Fibroblast of mammary gland (primary cell): ENCODE measurements at regions not wholly inside any gene's neighbourhood (a gene's known extent, or its start where the extent isn't known, plus 50 kb on each side); places are given as distances from the start of the nearest gene placed in this dataset.

Experiments
- DNase-seq: peaks from one replicate; pipeline ENCODE4 v3.0.0-alpha.2; 2010; ENCODE audit warnings: low read depth
- H3K4me3 ChIP-seq: 2 replicates; pipeline ENCODE4 v1.5.1; 2011; ENCODE audit warnings: low read depth, mild to moderate bottlenecking, low read length, moderate library complexity; ENCODE audit not compliant: control insufficient read depth
- CTCF ChIP-seq: conservative IDR thresholded peaks from 2 replicates; pipeline ENCODE4 v1.5.1; 2011; ENCODE audit warnings: low read depth, low read length, inconsistent platforms; ENCODE audit not compliant: control insufficient read depth, insufficient read depth

- no peak overlapping the region for H3K4me3 ChIP-seq
- DNase-seq = no peak
- TF ChIP-seq CTCF = no peak
Observed at GRCh38 chr4:124104628-124105027, 607.9 kb downstream of the ANKRD50 start.

- no peak for TF ChIP-seq CTCF
- DNase-seq = peak; percentile 64
Observed at GRCh38 chr4:124105212-124105611, 607.3 kb downstream of the ANKRD50 start.

DNA sequence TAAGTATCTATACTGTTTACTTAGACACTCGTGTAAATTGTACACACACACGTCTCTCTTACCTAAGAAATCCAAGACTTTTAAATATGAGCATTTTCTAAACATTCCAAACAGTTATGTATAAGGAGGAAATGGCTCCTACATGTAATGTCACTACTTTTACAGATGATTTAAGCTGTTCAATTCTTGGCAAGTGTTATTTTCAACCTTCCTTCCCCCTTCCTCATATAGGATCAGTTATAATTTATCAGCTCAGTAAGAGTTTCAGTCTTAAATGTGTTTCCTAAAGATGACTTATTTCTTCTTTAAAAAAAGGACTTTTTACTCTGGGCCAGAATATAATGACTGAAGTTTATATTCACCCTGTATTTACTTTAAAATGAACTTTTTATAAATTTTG lies 601.1 kb downstream of the ANKRD50 start:
- no peak for TF ChIP-seq CTCF
- H3K4me3 ChIP-seq = no peak overlapping the region
- no peak for DNase-seq

More at GRCh38 chr4:124105212-124105611, 607.3 kb downstream of the ANKRD50 start:
- no peak overlapping the region for H3K4me3 ChIP-seq

DNA sequence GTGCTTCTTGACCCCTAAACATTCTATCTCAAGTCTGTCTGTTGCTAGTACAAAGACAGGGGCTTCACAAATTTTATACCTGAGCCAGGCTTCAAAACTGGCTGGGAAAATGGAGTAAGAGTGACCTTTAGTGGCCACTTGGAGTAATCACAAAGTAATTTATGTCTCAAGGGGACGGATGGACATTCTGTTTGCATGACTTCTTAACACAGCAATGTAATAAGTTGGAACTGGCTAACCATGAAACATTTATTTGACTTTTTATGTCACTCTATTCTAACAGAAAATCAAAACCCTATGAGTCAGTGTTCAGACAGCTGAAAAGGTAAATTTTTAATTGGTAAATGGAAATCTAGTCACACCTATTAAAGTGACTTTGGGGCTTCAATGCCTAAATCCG lies 600.6 kb downstream of the ANKRD50 start:
- H3K4me3 ChIP-seq = no peak overlapping the region
- peak; percentile 74 for TF ChIP-seq CTCF
- peak; percentile 92 for DNase-seq

DNA sequence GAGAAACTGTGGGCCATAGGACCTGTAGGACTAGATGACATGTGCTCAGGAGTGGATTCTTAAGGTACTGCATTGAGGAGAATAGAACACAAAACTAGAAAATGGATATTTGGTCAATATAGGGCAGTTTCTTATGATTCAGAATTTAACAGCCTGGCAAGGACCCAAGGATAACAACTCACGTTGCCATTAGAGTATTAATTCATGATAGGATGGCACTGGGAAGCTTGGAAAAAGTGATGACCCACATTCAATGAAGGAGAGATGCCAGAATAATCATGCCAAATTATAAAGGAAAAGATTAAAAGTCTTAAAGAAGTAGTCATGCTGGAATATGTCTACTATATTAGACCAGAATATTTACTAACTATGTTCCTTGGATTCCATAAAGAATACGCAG lies 594.5 kb downstream of the ANKRD50 start:
- no peak overlapping the region for H3K4me3 ChIP-seq
- peak; percentile 57 for DNase-seq
- no peak for TF ChIP-seq CTCF

DNA sequence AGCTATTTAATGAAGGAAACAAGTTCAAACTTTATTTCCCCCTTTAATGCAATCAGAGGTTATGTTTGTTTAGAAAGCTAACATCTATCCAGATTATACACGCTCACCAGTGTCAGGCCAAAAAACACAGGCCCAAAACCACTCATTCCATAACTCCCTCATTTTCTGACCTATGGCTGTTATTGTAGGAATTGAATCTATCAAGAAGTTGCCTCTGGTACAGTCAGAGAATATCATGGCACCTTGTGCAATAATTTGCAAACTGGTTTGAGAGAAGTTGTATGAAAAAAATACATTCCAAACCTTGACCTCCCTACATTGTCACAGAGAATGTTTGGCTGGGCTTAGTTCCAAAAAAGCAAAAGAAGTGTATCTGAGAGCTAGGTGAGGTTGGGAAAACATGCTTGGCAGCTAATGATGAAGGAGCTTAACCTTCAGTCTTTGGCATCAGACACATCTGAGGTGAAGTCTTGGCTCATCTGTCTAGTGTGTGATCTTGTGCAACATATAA lies 591.0 kb downstream of the ANKRD50 start:
- peak; percentile 52 for DNase-seq
- TF ChIP-seq CTCF = no peak
- no peak overlapping the region for H3K4me3 ChIP-seq

DNA sequence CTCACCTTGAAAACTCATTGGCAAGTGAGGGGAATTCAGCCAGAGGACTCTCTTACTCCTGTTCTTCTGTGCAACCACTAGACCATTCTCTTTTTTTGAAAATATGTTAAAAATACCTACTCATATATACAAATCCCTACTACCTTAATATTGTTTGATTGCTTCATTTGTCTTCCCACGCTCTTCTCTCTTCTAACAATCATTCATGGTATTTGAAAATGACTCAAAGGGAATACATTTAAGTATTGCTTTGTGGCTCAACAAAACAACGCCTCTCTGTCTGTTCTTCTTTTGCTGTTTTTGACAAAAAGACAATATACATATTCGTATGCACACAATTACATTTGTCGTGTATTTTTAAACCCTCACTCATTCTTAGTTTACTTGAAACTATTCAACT lies 589.4 kb downstream of the ANKRD50 start:
- DNase-seq = no peak
- no peak overlapping the region for H3K4me3 ChIP-seq
- TF ChIP-seq CTCF = no peak
